Choroid plexus epithelial cell (primary cell): ENCODE measurements at regions not wholly inside any gene's neighbourhood (a gene's known extent, or its start where the extent isn't known, plus 50 kb on each side); places are given as distances from the start of the nearest gene placed in this dataset.

Source experiments
- DNase-seq: peaks from one replicate; pipeline ENCODE4 v3.0.0-alpha.2; 2010; ENCODE audit warnings: low read depth
- H3K4me3 ChIP-seq: 2 replicates; pipeline ENCODE4 v1.5.1; 2011; ENCODE audit warnings: low read depth, mild to moderate bottlenecking, control low read depth, low read length, moderate library complexity
- CTCF ChIP-seq: conservative IDR thresholded peaks from 2 replicates; pipeline ENCODE4 v1.5.1; 2011; ENCODE audit warnings: low read depth, mild to moderate bottlenecking, control low read depth, inconsistent platforms, low read length, moderate library complexity

- H3K4me3 ChIP-seq = no peak overlapping the region
- TF ChIP-seq CTCF = no peak
- peak; percentile 26 for DNase-seq
These were observed 64.6 kb upstream of the ACKR3 start for GRCh38 chr2:236505041-236505440.

GRCh38 chr2:236505648-236506047 is 64.0 kb upstream of the ACKR3 start:
- no peak overlapping the region for H3K4me3 ChIP-seq
- DNase-seq = no peak
- TF ChIP-seq CTCF = no peak

- peak overlapping the region; percentile 37 for H3K4me3 ChIP-seq
- TF ChIP-seq CTCF = no peak
- peak; percentile 50 for DNase-seq
These were observed 62.1 kb upstream of the ACKR3 start for GRCh38 chr2:236507393-236508085.

- no peak overlapping the region for H3K4me3 ChIP-seq
- no peak for DNase-seq
- TF ChIP-seq CTCF = no peak
These were observed 61.2 kb upstream of the ACKR3 start for GRCh38 chr2:236508466-236508865.

- DNase-seq = no peak
These were observed 59.6 kb upstream of the ACKR3 start for GRCh38 chr2:236510034-236510433.

GRCh38 chr2:236511266-236511665 is 58.4 kb upstream of the ACKR3 start:
- no peak for DNase-seq
- TF ChIP-seq CTCF = no peak

More at GRCh38 chr2:236510034-236510433, 59.6 kb upstream of the ACKR3 start:
- TF ChIP-seq CTCF = no peak
- H3K4me3 ChIP-seq = no peak overlapping the region

GRCh38 chr2:236512267-236512666 is 57.4 kb upstream of the ACKR3 start:
- DNase-seq = no peak
- TF ChIP-seq CTCF = no peak
- H3K4me3 ChIP-seq = no peak overlapping the region

More at GRCh38 chr2:236511266-236511665, 58.4 kb upstream of the ACKR3 start:
- no peak overlapping the region for H3K4me3 ChIP-seq
